ENCODE measurements at regions not wholly inside any gene's neighbourhood (a gene's known extent, or its start where the extent isn't known, plus 50 kb on each side); places are given as distances from the start of the nearest gene placed in this dataset.

DNA sequence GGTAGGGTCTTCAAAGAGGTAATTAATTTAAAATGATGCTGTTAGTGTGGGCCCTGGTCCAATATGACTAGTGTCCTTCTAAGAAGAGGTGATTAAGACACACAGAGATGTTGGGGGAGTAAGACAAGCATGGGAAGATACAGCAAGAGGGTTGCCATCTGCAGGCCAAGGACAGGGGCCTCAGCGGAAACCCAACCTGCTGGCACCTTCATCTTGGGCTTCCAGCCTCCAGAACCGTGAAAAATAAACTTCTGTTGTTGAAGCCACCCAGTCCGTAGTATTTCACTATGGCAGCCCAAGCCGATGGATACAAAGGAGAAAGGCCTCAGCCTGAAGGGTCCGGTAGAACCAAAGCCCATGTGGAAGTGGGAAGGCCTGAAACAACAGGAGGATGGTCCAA, 161.7 kb upstream of the UBE2E1 start:
- DNase-seq: no peak

DNA sequence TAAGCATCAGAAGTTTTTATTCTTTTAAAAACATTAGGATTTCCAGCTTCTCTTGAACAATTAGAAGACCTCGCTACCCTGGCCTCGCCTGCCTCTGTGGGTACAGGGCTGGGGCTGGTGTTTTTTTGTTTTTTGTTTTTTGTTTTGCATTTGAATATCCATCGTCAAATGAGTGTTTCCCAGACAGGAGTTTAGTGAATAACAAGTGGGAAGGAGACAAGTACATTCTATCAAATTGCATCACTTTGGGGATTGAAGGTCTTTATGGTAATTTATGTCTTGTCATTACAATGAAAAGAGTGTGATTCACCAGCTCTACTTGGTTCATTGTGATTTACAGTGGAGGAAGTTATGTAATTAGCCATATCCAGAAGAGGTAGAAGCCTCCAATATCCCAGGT, 161.1 kb upstream of the UBE2E1 start:
- DNase-seq: no peak

DNA sequence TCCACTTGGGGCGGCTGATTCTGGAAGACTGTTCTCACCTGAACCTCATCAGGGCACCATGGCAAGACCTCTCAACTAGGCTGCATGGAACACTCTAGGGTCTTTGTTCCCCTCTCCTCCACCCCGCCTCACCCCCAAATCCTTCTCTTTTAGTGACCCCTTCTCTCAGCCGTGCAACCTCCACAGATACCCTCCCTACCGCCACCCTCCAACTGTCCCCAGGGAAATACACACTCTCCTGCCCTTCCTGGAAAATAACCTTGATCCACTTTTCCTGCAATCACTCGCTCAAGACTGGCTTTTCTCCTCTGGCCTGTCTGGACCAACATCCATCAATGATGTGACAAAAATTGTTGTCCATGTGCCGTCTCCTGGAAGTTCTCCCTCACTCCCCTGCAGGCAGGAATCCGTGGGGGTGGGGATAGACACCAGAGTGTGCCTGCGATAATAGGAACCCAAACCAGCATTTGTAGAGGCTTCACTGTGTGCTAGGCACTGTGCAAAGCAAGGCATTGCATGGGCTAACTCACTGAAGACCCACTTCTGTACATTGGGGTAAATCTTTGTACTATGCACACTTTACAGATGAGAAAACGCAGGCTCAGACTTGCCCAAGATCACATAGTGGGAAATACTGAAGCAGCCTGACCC, 160.1 kb upstream of the UBE2E1 start:
- DNase-seq: no peak

DNA sequence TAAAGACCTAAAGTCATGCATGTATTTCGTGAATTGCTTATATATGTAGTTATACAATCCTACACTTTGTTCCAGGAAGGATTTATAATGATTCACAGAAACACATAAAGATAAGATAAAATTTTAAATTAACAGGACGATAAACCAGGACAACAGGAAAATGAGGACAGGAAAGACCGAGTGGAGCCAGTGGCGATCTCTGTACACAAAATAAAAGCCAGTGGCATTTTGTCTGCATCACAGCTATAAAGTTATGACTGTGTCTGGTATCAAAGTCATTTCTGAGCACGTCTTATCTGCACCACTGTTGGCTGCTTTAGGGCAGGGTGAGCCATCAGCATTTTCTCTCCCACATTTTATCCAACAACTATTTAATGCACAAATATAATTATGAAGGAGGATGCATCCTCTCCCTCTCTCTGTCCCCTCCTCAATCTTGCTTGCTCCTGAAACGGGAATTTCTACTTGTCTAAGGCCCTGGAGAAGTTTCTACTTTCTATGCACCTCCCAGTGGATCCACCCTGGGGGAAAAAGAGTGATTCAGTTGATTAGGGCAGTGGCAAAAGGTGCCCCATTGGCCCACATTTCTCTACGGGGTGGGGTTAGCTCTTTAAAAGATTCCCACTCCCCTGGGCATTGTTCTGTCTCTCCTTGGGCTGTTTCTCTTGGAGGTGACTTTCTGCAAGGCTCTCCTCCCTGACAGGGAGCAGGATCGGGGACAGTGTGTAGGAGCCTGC, 159.4 kb upstream of the UBE2E1 start:
- no peak for DNase-seq

DNA sequence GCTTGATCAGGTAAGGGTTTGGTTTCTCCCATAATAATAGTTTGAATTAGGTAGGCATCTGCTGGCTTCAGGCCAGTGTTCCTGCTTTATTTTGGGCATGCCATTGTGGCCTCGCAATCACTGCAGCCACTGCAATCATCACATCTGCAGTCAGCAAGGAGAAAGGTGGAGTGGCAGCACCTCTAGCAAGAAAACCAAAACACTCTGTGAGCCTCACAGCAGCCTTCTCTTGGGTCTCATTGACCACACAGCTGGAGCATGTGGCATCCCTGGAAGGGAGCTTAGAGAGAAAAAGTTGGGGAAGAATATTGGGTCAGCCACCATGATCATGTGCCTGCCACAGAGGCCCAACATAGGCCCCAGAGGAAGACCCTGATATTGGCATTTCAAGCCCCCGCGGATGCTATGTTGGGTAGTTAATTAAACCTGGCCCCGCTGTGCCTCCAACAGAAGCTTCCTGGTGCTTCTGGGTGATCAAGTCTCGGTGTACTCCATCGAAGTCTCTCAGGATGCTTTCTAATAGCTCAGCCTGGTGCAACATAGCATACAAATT, 158.0 kb upstream of the UBE2E1 start:
- no peak for DNase-seq

DNA sequence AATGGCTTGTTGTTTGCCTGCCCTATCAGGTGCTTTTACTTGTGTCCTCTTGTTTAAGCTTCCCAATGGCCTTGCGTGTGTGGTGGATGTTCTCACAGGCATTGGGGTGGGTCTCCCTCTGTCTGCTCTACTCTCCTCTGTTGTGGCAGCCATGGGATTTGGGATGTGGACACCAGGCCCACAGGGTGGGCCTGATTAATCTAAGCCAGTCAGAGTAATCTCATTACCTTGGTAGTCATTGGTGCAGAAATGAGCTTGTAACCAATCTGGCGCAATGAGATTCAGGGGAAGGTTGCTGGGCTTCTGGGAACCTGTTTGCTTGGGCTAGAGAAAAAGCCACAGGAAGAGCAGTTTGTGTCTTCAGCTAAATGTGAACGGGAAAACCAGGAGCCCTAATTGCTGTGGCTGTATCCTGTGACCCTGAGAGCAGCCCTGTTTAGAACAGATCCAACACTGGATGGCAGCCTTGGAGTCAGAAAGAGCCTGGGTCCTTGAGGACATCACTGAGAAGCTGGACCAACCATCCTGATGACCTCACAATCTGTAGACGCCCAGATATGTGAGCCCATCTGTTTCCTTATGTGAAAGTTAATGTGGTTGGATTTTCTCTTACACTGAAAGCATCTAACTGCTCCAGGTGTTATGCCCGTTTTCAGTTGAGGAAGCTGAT, 157.3 kb upstream of the UBE2E1 start:
- no peak for DNase-seq

DNA sequence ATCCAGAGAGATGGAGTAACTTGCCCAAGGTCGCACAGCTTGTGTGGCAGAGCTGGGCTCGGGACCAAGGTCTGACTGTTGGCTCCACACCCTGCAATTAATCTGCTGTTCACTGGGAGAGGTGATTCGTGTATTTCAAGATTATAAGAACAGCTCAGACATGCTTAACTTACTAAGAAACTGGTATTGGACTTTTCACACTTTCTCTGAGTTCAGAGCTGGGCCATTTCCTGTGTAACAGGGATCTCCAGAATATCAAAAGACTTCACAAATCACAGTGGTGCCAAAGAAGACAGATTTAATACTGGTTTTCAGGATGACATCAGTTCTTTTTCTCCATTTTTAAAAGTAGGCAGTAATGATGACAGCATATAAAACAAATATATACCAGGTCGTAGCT, 156.8 kb upstream of the UBE2E1 start:
- DNase-seq: no peak

DNA sequence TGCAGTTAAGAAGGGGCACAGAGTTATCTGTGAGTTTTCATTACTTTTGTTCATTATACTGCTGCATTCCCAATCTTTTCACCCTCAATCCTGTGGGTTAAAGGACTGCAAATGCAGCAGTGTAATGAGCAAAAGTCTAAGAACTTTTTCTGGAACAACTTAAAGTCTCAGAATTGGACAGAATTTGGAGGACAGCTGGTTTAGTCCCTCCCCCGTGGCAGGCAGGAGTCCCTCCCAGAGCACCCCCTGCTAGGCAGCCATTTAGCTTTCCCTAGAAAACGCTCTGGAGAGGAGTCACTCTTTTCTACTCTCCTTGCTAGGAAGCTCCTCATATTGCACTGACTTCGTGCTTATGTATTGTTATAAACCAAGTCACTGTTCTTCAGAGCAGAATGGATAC, 156.3 kb upstream of the UBE2E1 start:
- DNase-seq: no peak

DNA sequence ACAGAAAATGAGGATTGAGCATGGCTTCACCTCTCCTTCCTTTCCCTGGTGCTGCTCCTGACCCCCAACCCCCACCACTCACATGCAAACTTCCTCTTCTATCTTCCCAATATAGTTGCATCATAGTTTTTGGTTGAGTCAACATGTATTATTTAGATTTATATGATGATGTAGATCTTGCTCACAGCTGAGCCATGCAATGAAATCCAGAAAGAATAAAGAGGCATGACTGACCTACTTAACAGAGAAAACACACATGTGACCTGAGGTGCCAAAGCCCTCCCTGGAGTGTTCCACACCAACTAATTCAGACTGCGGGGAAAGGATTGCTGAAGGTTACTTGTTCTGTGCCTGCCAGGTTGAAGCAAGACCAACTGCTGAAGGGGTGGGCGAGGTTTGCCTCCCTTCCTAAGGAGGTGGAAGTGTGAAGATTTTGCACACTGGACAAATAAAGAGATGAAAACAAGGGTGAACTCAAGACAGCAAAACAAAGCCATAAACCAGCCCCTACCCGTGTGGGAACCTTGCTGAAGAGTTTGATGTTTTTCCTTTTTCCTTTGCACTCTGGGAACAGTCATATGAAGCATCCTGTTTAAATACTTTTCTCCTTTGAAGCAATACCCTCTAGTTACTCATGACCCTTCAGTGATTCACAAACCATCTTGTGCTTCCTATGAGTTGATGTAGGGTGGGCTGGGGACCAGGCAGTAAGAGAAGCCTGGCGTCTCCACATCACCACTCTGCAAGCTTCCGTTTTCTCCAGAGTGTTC, 155.2 kb upstream of the UBE2E1 start:
- no peak for DNase-seq

DNA sequence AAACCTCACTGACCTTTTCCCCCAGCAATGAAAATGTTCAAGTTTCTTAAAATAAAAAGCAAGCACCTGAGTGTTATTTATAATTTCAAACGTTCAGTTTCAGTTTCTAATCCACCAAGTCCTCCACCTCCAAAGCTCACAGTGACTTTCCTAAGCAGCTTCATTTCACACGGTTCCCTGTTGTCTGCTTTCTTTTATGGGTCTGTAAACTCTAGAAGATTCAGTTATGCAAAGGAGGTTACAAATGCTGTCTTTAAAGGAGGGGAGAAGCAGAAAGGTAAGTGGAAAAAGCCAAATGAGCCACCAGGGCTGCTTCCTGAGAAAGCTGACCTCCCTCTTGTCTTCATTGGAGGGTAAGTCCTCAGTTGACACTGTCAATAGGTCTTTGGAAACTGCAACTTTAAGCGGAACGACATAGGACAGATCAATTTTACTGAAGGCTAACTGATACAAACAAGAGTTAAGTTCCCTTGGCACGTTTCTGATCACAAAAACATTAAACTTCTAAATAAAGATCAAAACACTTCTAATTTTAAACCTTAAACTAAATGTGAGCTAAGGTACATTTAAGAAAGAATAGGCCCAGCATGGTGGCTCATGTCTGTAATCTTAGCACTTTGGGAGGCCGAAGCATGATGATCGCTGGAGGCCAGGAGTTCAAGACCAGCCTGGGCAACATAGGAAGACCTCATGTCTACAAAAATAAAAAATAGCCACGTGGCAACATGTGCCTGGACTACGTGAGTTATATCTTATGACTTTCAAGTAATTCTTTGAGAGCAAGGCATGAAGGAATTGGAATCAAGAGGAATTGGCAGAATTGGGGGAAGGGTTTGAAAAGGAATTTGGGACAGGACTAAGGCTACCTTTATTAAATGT, 151.9 kb upstream of the UBE2E1 start:
- no peak for DNase-seq

DNA sequence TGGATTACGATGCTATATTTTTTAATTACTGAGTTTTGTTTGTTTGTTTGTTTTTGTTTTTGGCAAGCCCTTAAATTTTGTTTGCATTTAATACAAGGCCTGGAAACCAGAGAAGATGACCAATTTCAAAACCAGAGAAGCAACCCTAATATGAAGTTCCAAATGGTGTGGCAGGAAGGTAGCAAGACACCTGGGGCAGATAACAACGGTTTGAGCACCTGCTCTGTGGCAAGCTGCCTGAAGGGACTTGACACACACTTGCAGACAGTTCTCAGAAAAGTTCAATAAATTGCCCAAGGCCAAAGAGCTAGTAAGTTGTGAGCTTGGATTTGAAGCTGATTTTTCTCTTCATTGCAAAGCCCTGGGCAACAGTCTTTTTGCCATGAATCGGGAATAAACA, 151.2 kb upstream of the UBE2E1 start:
- no peak for DNase-seq

DNA sequence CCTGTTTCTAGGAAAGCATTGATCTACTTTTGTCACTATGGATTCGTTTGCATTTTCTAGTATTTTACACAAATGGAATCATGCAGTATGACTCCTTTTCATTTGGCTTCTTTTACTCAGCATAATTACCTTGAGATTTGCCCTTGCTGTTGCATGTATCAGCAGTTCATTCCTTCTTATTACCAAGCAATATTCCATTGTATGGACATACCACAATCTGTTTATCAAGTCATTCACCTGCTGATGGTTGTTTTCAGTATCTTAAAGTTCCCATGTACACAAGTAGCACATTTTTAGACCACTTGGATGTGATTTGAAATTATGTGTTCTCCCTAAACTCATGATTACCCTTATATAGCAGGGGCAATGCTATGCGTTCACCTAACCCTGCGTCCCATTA, 150.0 kb upstream of the UBE2E1 start:
- DNase-seq: no peak

DNA sequence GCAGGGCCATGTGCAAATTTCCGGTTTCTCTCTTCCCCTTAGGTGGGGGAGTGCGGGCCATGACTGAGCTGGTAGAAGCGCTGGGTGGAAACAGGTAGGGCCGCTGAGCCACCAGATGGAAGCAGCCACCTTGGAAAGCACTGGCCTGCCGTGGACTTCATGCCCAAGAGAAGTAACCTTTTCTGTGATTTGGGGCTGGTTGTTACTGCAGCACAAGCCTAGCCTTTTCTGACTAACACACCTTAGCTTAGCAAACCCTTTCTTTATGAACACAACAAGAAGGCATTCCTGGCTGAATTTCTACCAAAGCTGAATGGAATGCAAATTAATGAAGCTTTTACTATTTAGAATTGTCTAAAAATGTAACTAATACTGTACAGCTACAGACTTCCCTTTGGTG, 149.6 kb upstream of the UBE2E1 start:
- DNase-seq: no peak

DNA sequence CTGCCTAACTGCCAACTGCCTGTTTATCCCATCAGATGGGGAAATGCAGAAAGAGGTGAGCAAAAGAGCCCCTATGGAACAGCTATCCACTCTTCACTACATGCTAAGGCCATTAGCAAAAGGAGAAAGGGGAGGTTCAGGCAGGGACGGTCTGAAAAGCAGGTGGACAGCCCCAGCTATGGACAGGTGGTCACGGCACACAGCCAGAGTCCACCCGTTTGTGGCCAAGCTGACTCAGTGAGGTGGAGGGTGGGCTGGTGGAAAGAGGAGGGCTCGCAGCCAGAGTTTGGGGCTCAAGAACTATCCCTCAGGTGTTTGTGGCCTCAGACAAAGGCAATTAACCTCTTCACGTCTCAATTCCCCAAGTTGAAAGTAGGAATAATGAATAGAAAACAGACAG, 148.9 kb upstream of the UBE2E1 start:
- DNase-seq: no peak

DNA sequence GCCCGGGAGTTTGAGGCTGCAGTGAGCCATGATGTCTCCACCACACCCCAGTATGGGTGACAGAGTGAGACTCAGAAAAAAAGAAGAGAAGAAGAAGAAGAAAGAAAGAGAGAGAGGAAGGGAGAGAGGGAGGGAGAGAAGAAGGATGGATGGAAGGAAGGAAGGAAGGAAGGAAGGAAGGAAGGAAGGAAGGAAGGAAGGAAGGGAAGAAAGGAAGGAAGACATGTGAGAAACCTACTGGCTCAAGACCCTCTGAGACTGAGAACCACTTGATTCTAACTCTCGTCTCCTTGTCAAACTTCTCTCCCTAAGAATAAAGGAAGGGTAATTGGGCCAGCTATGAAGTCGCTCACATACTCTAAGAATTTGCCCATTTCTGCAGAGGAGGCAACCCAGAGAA, 148.1 kb upstream of the UBE2E1 start:
- DNase-seq: no peak

DNA sequence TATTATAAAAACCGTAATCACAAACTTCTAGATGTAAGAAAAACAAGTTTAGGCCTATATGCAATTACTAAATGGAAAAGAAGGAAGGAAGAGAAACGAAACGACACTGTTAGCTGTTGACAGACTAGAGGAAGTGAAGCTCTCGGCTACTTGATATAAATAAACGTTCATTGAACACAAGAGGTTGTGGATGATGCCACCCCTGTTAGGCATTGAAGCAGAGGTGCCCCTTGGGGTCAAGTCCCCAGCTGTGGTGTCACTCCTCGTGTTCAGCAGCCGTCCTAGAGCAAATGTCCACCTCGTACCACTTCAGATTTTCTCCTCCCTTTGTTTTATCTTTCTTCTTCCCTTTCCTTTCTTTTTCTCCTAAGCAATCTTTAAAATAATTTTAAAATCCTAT, 146.5 kb upstream of the UBE2E1 start:
- DNase-seq: no peak

DNA sequence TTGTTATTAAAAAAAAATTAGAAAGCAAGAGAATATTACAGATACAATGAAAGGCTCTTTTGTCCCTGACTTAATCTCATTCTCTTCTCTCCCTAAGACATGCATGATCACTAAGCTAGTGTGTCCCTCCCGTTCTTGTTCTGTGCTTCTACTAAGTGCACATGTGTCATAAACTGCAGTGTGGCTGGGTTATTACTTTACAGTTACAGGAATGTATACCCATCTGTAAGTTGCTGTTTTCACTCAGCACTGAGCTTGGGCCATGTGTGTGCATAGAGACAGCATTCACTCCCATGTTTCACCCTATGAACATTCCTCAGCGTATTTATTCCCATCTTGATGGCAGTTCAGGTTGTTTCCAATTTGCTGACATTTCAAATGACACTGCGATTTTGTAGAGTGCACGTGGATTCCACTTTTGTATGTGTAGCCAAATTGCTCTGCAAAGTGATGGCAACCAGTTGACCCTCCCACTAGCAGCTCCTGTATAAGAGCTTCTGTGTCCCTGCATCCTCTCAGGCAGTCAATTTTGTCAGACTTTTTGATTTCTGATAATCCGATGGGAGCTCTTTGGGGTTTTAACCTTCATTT, 145.8 kb upstream of the UBE2E1 start:
- DNase-seq: no peak

DNA sequence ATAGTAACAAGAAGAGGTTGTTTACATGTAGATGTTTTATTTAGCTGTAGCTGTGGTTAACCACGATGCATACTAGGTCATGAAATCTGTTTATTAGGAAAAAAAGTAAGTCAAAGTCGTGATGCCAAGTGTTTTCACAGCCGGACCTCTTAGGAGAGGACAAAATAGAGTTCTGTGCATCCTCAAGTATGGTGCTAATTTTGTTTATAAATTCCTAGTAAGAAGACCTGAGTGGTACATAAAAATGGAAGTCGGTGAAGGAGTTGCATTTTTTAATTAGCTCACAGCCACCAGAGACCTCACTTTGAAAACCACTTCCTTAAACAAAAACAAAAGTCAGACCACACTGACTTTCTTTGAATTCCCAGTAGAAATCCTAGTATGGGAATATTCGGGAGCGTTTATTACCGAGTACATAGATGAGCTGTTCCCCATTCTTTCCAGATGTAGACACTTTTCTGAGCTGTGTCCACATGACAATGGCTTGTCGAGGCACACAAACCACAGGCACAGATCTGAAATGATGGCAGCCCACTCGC, 143.6 kb upstream of the UBE2E1 start:
- DNase-seq: no peak

DNA sequence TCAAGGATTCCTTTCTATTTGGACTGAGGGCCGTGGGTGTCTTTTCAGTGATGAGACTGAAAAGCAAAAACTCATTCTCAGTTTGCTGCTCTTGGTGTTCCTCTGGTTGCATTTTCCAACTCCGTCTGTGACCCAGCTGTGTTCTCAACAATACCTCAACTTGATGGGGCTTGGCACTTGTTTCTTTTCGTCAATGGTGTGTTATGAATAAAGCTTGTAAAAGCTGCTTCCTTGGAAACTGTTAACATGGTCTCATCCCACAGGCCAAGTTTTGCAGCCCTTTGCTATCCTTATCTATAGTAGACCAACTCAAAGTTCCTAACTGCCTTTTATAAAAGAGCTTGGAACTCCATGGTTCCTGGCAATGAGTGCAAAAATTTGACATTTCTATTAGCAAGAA, 142.5 kb upstream of the UBE2E1 start:
- no peak for DNase-seq

DNA sequence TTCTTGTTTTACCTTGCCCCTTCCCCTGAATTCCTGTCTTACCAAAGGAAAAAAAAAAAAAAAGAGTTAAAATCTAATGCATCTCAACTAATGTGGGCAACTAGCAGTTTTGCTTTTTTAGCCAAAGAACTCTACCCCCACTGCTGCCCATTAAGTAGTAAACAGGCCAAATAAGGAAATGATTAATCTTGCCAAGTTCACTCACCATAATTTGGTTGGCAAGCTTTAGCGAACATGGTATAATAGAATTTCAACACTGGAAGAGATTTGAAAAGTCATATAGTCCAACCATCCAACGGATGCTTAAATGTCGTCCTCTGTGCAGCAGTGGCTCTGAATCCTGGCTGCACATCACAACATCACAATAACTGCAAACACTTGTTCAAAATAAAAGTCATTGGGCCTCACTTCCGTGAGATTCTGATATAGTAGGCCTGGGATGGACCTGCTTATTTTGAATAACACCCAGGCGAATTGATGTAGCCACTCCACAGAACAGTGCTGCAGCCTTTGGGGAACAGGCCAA, 142.0 kb upstream of the UBE2E1 start:
- DNase-seq: no peak

DNA sequence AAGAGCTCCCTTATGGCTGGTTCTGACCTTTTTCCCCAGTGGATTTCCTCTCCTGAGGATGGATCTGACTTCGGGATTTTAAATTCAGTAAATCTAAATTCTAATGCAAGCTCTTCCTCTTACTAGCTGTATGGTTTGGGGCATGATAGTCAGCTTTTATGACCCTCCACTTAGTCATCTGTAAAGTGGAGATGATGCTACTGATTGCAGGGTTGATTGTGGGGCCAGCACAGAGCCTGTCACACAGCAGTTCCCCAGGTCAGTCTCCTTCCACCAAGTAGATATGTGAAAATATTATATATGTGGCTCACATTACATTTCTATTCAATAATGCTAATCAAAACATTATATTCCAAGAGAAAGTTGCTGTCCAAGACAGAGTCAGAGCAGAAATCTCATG, 141.3 kb upstream of the UBE2E1 start:
- DNase-seq: no peak
